ENCODE measurements at regions not wholly inside any gene's neighbourhood (a gene's known extent, or its start where the extent isn't known, plus 50 kb on each side); places are given as distances from the start of the nearest gene placed in this dataset.
A peak's percentile ranks its signal among the peaks of the same experiment; 100 is the strongest.

DNA sequence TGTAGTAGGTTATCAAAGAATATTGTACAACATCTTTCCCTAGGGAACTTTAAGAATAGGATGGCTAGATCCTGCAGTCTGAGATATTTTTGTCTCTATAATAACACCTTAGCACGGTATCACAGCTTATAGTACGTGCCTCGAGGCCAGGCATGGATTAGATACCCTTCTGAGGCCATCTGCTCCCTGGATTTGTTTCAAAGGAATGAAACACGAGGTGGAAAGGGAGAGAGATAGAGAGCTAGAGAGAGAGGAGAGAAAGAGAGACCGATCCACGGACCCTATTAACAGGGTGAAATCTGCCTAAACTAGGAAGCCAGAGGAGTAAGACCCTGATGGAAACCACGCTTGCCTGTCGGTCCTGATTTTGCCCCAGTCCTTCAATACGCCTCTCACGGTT is 92.5 kb downstream of the CD83 start:
- H3K27ac Mint-ChIP-seq, result no peak overlapping the region
- peaks cover 14% of the 10 kb centered on the region for H3K9me3 Mint-ChIP-seq
- DNase-seq (ENCODE audit: low spot score), result no peak

DNA sequence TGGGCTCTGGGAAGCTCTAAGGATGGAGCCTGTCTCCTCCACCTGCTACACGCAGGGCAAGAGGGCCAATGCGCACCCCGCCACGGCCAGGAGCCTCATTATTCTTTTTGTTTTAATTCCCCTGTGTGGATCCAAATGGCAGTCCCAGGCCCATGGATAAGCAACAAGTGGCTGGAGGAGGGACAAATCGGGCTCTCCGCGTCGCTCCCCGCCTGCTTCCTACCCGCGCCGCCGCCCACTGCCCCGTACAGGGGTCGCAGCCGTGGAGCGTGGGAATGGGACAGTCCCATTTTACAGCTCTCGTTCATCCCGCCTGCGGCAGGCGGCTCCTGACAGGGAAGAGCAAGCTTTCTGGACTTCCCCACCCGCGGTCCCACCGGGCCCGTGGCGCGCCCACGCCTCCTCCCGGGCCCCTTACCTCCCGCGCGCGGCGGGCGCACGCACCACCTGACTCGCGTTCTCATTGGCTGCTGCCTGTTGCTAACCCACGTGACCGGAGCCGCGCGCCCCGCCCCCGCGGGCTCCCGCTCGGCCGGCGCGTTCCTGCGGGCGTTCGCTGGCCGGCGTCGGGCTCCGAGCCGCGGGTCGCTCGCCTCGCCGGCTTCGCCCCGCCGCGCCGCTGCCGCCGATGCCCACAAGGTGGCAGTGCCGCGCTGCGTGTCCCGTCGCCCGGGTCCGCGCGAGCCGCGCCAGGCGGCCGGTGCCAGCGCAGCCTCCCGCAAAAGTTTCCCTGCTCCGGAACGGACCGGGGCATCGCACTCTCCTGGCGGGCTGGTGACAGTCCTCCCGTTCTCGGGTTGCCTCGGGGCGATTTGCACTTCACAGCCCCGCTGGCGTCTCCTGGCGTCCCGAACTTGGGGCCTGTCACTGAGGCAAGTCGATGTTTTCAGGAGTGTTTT is 93.3 kb downstream of the CD83 start:
- peaks cover 28% of the 10 kb centered on the region for H3K27me3 Mint-ChIP-seq (ENCODE audit: low read depth)
- peaks cover 20% of the 10 kb centered on the region for H3K9me3 Mint-ChIP-seq
- peak; percentile 88 for DNase-seq (ENCODE audit: low spot score)
- peaks cover 28% of the 10 kb centered on the region for H3K4me1 Mint-ChIP-seq
- peaks cover 18% of the 10 kb centered on the region for H3K36me3 Mint-ChIP-seq
- ChIA-PET CTCF (interaction anchor here (0.7 to 3.0 kb wide), 20 partner anchors 17 to 1410 kb away, joined by 3 to 17 read pairs (median 3); partner anchors contain the start of gene JARID2), POLR2A (no interaction called here)
- peak overlapping the region; percentile 62 for H3K4me3 Mint-ChIP-seq
- H3K27ac Mint-ChIP-seq, result no peak overlapping the region
- ATAC-seq, result peak; percentile 87
- TF ChIP-seq, protein P1, sequence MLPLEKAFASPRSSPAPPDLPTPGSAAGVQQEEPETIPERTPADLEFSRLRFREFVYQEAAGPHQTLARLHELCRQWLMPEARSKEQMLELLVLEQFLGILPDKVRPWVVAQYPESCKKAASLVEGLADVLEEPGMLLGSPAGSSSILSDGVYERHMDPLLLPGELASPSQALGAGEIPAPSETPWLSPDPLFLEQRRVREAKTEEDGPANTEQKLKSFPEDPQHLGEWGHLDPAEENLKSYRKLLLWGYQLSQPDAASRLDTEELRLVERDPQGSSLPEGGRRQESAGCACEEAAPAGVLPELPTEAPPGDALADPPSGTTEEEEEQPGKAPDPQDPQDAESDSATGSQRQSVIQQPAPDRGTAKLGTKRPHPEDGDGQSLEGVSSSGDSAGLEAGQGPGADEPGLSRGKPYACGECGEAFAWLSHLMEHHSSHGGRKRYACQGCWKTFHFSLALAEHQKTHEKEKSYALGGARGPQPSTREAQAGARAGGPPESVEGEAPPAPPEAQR (CRISPR knock-in tag; IDR thresholded peaks at IDR 0.05), result no peak
- TF ChIP-seq ZNF532 (CRISPR knock-in tag; IDR thresholded peaks at IDR 0.05; ENCODE audit: borderline replicate concordance) (no peak), NFYB (CRISPR knock-in tag; conservative IDR thresholded peaks at IDR 0.05; ENCODE audit: low read depth) (peak; percentile 58), RORB (CRISPR knock-in tag; IDR thresholded peaks at IDR 0.05) (no peak), ZBTB43 (CRISPR knock-in tag; IDR thresholded peaks at IDR 0.05) (no peak), ZNF232 (CRISPR knock-in tag; IDR thresholded peaks at IDR 0.05) (no peak), CREB1 (CRISPR knock-in tag; IDR thresholded peaks at IDR 0.05) (no peak), FOXK1 (CRISPR knock-in tag; IDR thresholded peaks at IDR 0.05) (peak; percentile 56; the same call in 1 of the 2 replicates), ZNF219 (CRISPR knock-in tag; IDR thresholded peaks at IDR 0.05; ENCODE audit: borderline replicate concordance) (no peak), TEAD4 (CRISPR knock-in tag; IDR thresholded peaks at IDR 0.05) (no peak)
- TF ChIP-seq, protein P2, sequence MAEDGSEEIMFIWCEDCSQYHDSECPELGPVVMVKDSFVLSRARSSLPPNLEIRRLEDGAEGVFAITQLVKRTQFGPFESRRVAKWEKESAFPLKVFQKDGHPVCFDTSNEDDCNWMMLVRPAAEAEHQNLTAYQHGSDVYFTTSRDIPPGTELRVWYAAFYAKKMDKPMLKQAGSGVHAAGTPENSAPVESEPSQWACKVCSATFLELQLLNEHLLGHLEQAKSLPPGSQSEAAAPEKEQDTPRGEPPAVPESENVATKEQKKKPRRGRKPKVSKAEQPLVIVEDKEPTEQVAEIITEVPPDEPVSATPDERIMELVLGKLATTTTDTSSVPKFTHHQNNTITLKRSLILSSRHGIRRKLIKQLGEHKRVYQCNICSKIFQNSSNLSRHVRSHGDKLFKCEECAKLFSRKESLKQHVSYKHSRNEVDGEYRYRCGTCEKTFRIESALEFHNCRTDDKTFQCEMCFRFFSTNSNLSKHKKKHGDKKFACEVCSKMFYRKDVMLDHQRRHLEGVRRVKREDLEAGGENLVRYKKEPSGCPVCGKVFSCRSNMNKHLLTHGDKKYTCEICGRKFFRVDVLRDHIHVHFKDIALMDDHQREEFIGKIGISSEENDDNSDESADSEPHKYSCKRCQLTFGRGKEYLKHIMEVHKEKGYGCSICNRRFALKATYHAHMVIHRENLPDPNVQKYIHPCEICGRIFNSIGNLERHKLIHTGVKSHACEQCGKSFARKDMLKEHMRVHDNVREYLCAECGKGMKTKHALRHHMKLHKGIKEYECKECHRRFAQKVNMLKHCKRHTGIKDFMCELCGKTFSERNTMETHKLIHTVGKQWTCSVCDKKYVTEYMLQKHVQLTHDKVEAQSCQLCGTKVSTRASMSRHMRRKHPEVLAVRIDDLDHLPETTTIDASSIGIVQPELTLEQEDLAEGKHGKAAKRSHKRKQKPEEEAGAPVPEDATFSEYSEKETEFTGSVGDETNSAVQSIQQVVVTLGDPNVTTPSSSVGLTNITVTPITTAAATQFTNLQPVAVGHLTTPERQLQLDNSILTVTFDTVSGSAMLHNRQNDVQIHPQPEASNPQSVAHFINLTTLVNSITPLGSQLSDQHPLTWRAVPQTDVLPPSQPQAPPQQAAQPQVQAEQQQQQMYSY (CRISPR knock-in tag; IDR thresholded peaks at IDR 0.05), result peak; percentile 30; the same call in 1 of the 2 replicates

More for the DNA sequence above, 92.5 kb downstream of the CD83 start:
- no peak for TF ChIP-seq CBFB (CRISPR knock-in tag; IDR thresholded peaks at IDR 0.05; ENCODE audit: low read depth)
- no peak for TF ChIP-seq ARID4B (CRISPR knock-in tag; IDR thresholded peaks at IDR 0.05; ENCODE audit: borderline replicate concordance)
- peak overlapping the region; percentile 60 for H3K4me3 Mint-ChIP-seq
- peaks cover 18% of the 10 kb centered on the region for H3K36me3 Mint-ChIP-seq
- POLR2A ChIA-PET, result no interaction called here
- CTCF ChIA-PET, result interaction anchor here (0.7 to 3.0 kb wide), 6 partner anchors 32 to 897 kb away, joined by 3 to 17 read pairs (median 3); no protein-coding TSS in a partner anchor
- peaks cover 26% of the 10 kb centered on the region for H3K27me3 Mint-ChIP-seq (ENCODE audit: low read depth)
- ATAC-seq, result no peak
- peaks cover 28% of the 10 kb centered on the region for H3K4me1 Mint-ChIP-seq
